T-cell (primary cell): ENCODE measurements at regions not wholly inside any gene's neighbourhood (a gene's known extent, or its start where the extent isn't known, plus 50 kb on each side); places are given as distances from the start of the nearest gene placed in this dataset.

Experiments
- ATAC-seq, 4 experiments: fragments of 200-7000 bp in 3 of 4; fragments of 150-1000 bp in 1 of 4; cut with Tn5 transposase; replicated peaks in 1 of 4; 1 replicate in 3 of 4; 2 replicates in 1 of 4; pipeline ENCODE4 v1.10.0; 2021; ENCODE audit warnings: moderate library complexity in 3 of 4, mild to moderate bottlenecking in 2 of 4, moderate number of reproducible peaks in 1 of 4
- CTCF ChIA-PET, 2 donors: fragments of 300-600 bp; sonication (Branson Sonifier 250); formaldehyde crosslinking; loops; one replicate each; lab custom pipeline; 2022; ENCODE audit warnings: antibody characterized with exemption in 2 of 2; lab: Charles Lee
- POLR2A ChIA-PET, 2 donors: fragments of 300-600 bp; sonication (Branson Sonifier 250); formaldehyde crosslinking; loops; one replicate each; lab custom pipeline; 2022; ENCODE audit warnings: antibody characterized with exemption in 2 of 2; lab: Charles Lee
- DNase-seq, 35 experiments: peaks; one replicate each; pipeline versions ENCODE4 v3.0.0 to v3.0.0-alpha.2; 2013 to 2023
- H3K27ac ChIP-seq: one replicate; pipeline ENCODE4 v1.5.1; 2013; ENCODE audit warnings: low read length
- H3K27me3 ChIP-seq, 2 experiments: replicated peaks in 1 of 2; 1 replicate in 1 of 2; 2 replicates in 1 of 2; pipeline versions ENCODE4 v1.6.1 to v1.7.0; 2013; ENCODE audit warnings: low read length in 1 of 2, mixed read lengths in 1 of 2; ENCODE audit not compliant: control insufficient read depth in 2 of 2, insufficient read depth in 2 of 2; ENCODE audit errors: extremely low read depth in 1 of 2
- H3K36me3 ChIP-seq, 2 donors: 1 replicate in 1 of 2; 2 replicates in 1 of 2; pipeline versions ENCODE4 v1.6.1 to v1.7.0; 2013; ENCODE audit warnings: low read length in 1 of 2; ENCODE audit not compliant: control insufficient read depth in 2 of 2, insufficient read depth in 1 of 2; ENCODE audit errors: extremely low read depth in 1 of 2
- H3K4me1 ChIP-seq, 2 experiments: 1 replicate in 1 of 2; 2 replicates in 1 of 2; pipeline versions ENCODE4 v1.6.1 to v1.7.0; 2013; ENCODE audit warnings: low read length in 2 of 2, mixed read lengths in 1 of 2; ENCODE audit not compliant: insufficient read depth in 2 of 2, control insufficient read depth in 1 of 2; ENCODE audit errors: extremely low read depth in 1 of 2
- H3K4me3 ChIP-seq, 2 donors: 1 replicate in 1 of 2; 2 replicates in 1 of 2; pipeline versions ENCODE4 v1.5.1 to v1.7.0; 2013; ENCODE audit warnings: mild to moderate bottlenecking in 2 of 2, low read length in 1 of 2, moderate library complexity in 1 of 2; ENCODE audit not compliant: control insufficient read depth in 1 of 2; ENCODE audit errors: extremely low read depth in 1 of 2
- H3K9me3 ChIP-seq: 2 replicates; pipeline ENCODE4 v1.7.0; 2013
- H3K27ac Mint-ChIP-seq, 2 donors: one replicate each; pipeline ENCODE4 v1.8.0; 2020 to 2021; ENCODE audit warnings: mild to moderate bottlenecking in 2 of 2, mixed read lengths in 2 of 2
- H3K27me3 Mint-ChIP-seq, 2 donors: one replicate each; pipeline ENCODE4 v1.8.0; 2021 to 2022; ENCODE audit warnings: mixed read lengths in 2 of 2
- H3K36me3 Mint-ChIP-seq: one replicate; pipeline ENCODE4 v1.8.0; 2021; ENCODE audit warnings: mixed read lengths
- H3K4me1 Mint-ChIP-seq, 3 donors: one replicate each; pipeline ENCODE4 v1.8.0; 2020 to 2022; ENCODE audit warnings: mixed read lengths in 3 of 3, mild to moderate bottlenecking in 1 of 3
- H3K4me3 Mint-ChIP-seq, 3 donors: one replicate each; pipeline ENCODE4 v1.8.0; 2020 to 2022; ENCODE audit warnings: mild to moderate bottlenecking in 3 of 3, mixed read lengths in 3 of 3, moderate library complexity in 3 of 3
- H3K9me3 Mint-ChIP-seq, 3 donors: one replicate each; pipeline ENCODE4 v1.8.0; 2020 to 2022; ENCODE audit warnings: mixed read lengths in 3 of 3
- WGBS: methylation state at CpG from one replicate; pipeline ENCODE4 v1.1.5; 2013; ENCODE audit warnings: missing lambda C conversion rate; ENCODE audit not compliant: insufficient coverage; 5-methylcytosine and 5-hydroxymethylcytosine counted together

DNA sequence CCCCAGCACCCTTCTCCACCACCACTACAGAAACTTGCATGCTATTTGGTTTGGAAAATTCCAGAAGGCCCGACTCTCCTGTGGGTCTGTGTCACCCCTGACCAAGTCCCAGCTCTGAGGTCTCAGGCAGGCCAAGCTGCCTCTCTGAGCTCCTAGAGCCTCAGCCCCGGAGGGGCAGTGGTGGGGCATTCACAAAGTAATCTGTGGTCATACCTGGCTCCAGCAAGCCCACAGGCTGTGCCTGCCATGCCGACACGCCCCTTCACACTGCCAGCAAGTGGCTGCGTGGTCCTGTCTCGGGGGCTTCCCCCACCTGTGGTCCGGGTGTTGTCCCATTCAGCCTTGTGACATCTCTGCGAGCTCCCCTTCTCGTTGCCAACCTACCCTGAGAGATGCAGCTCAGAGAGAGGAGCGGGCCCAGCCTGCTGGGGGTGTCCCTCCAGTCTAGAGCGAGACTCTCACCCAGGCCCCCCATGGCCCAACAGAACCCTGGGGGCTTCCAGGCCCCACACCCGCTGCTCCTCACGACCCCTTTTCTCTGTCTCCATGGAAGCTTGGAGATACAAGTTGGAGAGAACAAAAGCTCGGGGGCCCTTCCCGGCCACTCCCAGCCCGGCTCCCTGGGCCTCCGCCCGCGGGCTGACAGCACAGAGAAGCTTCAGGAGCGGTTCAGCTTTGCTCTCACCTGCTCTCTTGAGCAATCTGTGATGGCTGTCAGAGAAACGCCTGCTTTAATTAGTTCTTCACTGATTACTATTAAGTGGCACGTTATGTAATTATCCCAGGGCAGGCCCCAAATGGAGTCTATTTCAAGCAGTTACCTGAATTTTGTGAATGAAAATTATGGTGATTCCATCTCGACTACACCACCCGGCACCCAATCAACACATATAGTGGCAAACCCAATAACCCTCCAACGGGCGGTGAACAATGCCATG lies 147.7 kb upstream of the PHACTR3 start:
- no peak overlapping the region for H3K27ac Mint-ChIP-seq
- H3K4me3 Mint-ChIP-seq = no peak overlapping the region
- ATAC-seq (no peak), DNase-seq (no peak)
- no peaks in the 10 kb centered on the region for H3K9me3 ChIP-seq
- H3K4me1 Mint-ChIP-seq = peaks cover 0 to 2% (median 0%) of the 10 kb centered on the region in 3 donors
- H3K36me3 Mint-ChIP-seq = no peaks in the 10 kb centered on the region
- peaks cover 0 to 47% of the 10 kb centered on the region in 2 experiments for H3K27me3 ChIP-seq
- H3K27me3 Mint-ChIP-seq = peaks cover 17 to 19% of the 10 kb centered on the region in 2 donors
- ChIA-PET CTCF (interaction anchor here (0.5 kb wide), 2 partner anchors 475 to 1862 kb away, joined by 3 to 6 read pairs; no protein-coding TSS in a partner anchor), POLR2A (no interaction called here)
- no peak overlapping the region for H3K27ac ChIP-seq
- WGBS = 80% methylated on average over 18 of the region's 26 CpGs
- peaks cover 0 to 4% (median 0%) of the 10 kb centered on the region in 3 donors for H3K9me3 Mint-ChIP-seq
- H3K36me3 ChIP-seq = no peaks in the 10 kb centered on the region
- no peaks in the 10 kb centered on the region for H3K4me1 ChIP-seq
- no peak overlapping the region for H3K4me3 ChIP-seq

DNA sequence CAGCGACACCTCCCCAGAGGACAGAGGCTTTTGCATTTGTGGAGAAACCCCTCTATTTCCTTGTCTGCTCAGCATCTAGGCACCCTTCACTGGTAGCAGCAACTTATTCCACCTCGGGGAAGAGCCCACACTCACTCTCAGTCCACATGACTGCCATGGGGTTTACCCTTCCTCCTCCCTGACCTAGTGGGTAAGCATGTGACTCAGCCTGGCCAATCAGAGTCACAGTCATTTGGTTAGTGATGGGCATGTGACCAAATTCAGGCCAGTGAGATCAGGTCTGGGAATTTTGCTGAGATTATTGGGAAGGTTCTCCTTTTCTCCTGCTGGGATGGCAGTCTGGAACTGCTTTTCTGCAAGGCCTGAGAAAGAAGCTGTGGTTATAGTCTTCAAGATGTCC lies 145.7 kb upstream of the PHACTR3 start:
- H3K9me3 Mint-ChIP-seq = peaks cover 0 to 4% (median 0%) of the 10 kb centered on the region in 3 donors
- Histone ChIP-seq H3K27me3 (peaks cover 0 to 42% of the 10 kb centered on the region in 2 experiments), H3K9me3 (no peaks in the 10 kb centered on the region), H3K4me1 (no peaks in the 10 kb centered on the region), H3K36me3 (no peaks in the 10 kb centered on the region), H3K4me3 (no peak overlapping the region), H3K27ac (no peak overlapping the region)
- DNase-seq (no peak), ATAC-seq (no peak)
- H3K36me3 Mint-ChIP-seq = no peaks in the 10 kb centered on the region
- peaks cover 11 to 13% of the 10 kb centered on the region in 2 donors for H3K27me3 Mint-ChIP-seq
- peaks cover 0 to 2% (median 0%) of the 10 kb centered on the region in 3 donors for H3K4me1 Mint-ChIP-seq
- ChIA-PET CTCF (no interaction called here), POLR2A (no interaction called here)
- H3K4me3 Mint-ChIP-seq = no peak overlapping the region
- 75% methylated on average over 1 of the region's 2 CpGs for WGBS
- no peak overlapping the region for H3K27ac Mint-ChIP-seq

DNA sequence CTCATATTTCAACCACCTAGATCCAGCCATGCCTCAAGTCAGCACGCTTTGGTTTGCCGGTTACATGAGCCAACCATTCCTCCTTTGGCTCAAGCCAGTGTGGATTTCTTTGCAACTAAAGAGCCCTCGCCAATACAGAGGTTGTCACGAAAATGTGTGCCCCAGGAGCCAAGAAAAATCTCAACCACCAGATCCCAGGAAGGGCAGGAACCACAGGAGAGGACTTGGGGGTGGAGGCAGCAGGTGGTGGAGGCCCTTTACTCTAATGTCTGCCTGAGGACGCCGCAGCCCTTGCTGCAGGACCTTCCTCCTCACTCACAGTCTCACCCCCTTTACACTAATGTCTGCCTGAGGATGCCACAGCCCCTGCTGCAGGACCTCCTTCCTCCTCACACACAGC lies 144.8 kb upstream of the PHACTR3 start:
- no peaks in the 10 kb centered on the region for H3K4me1 ChIP-seq
- POLR2A ChIA-PET = no interaction called here
- Mint-ChIP-seq H3K36me3 (no peaks in the 10 kb centered on the region), H3K27ac (peak overlapping the region in 1 of 2 donors; percentile 14), H3K4me1 (peaks cover 0 to 5% (median 2%) of the 10 kb centered on the region in 3 donors), H3K27me3 (peaks cover 5 to 13% of the 10 kb centered on the region in 2 donors), H3K9me3 (peaks cover 0 to 4% (median 0%) of the 10 kb centered on the region in 3 donors), H3K4me3 (no peak overlapping the region)
- CTCF ChIA-PET = no interaction called here
- H3K4me3 ChIP-seq = no peak overlapping the region
- ATAC-seq (no peak), DNase-seq (no peak)
- peaks cover 0 to 39% of the 10 kb centered on the region in 2 experiments for H3K27me3 ChIP-seq
- H3K27ac ChIP-seq = no peak overlapping the region
- no peaks in the 10 kb centered on the region for H3K36me3 ChIP-seq
- no peaks in the 10 kb centered on the region for H3K9me3 ChIP-seq
- WGBS = 70% methylated on average over 2 of the region's 6 CpGs

DNA sequence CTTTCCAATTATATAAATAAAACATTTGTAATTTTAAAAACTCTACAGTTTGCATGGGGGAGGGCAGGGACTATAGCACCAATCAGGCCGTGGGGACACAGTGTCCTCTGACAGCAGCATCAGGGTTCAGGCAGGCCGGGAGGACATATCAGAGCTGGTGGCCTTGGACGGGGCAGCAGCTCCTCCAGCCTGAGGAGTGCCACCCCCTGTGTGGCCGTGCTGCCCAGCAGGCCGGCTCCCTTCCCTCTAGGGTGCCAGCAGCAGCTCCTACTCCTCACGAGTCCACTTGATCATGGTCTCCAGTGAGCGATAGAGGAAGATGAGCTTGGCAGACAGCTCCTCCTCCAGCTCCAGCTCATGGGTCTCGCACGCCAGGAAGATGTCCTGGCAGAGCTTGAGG lies 144.0 kb upstream of the PHACTR3 start:
- Mint-ChIP-seq H3K4me1 (peaks cover 0 to 5% (median 2%) of the 10 kb centered on the region in 3 donors), H3K27me3 (peaks cover 4 to 13% of the 10 kb centered on the region in 2 donors), H3K9me3 (peaks cover 0 to 4% (median 0%) of the 10 kb centered on the region in 3 donors), H3K4me3 (no peak overlapping the region), H3K27ac (no peak overlapping the region), H3K36me3 (no peaks in the 10 kb centered on the region)
- ChIA-PET POLR2A (no interaction called here), CTCF (no interaction called here)
- DNase-seq = no peak
- no peak overlapping the region for H3K4me3 ChIP-seq
- WGBS = 60% methylated on average over 6 of the region's 9 CpGs
- no peaks in the 10 kb centered on the region for H3K36me3 ChIP-seq
- peaks cover 0 to 34% of the 10 kb centered on the region in 2 experiments for H3K27me3 ChIP-seq
- H3K27ac ChIP-seq = no peak overlapping the region
- H3K9me3 ChIP-seq = no peaks in the 10 kb centered on the region
- no peaks in the 10 kb centered on the region for H3K4me1 ChIP-seq
- no peak for ATAC-seq

DNA sequence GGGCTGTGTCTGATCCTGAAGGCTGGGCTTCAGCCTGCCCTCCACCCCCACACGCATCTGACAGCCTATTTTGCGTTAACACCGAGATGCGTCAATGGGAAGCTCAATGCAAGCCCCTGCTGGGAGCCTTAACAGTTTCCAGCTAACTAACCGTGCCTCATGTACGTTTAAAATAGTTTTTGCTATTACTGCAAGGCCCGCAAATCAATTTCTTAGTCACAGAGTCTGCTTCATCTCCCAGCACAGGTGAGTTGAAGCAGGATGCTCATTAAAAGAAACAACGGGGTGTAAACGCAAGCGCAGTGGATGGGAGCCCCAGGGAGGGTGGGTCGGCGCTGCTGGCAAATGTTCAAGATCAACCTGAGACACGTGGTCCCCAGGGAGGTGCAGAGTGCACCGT lies 142.8 kb upstream of the PHACTR3 start:
- Histone ChIP-seq H3K27me3 (peaks cover 0 to 30% of the 10 kb centered on the region in 2 experiments), H3K27ac (no peak overlapping the region), H3K36me3 (no peaks in the 10 kb centered on the region), H3K4me1 (no peaks in the 10 kb centered on the region), H3K9me3 (no peaks in the 10 kb centered on the region), H3K4me3 (no peak overlapping the region)
- H3K36me3 Mint-ChIP-seq = no peaks in the 10 kb centered on the region
- DNase-seq (no peak), ATAC-seq (no peak)
- ChIA-PET CTCF (no interaction called here), POLR2A (no interaction called here)
- peaks cover 0 to 13% of the 10 kb centered on the region in 2 donors for H3K27me3 Mint-ChIP-seq
- H3K4me1 Mint-ChIP-seq = peaks cover 0 to 5% (median 0%) of the 10 kb centered on the region in 3 donors
- 83% methylated on average over 10 of the region's 14 CpGs for WGBS
- no peak overlapping the region for H3K27ac Mint-ChIP-seq
- peaks cover 0 to 4% (median 0%) of the 10 kb centered on the region in 3 donors for H3K9me3 Mint-ChIP-seq
- no peak overlapping the region for H3K4me3 Mint-ChIP-seq

DNA sequence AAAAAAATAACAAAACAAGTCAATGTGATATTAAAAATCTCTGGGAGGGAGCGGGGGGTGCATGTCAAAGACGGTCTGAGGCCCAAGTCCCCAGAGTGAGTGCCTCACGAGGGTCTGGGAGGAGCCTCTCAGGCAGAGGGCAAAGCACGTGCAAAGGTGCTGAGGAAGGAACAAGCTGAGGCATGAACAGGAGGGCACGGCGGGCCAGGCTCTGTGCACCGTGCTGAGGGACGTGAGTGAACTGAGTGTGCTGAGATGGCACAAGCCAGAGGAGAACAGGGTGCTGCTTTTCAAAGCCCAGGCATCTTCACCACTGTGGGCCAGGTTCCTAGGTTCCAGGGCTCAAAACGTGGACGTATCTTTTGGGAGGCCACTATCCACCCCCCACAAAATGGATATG lies 142.1 kb upstream of the PHACTR3 start:
- H3K36me3 ChIP-seq = no peaks in the 10 kb centered on the region
- Mint-ChIP-seq H3K9me3 (peaks cover 0 to 4% (median 0%) of the 10 kb centered on the region in 3 donors), H3K36me3 (no peaks in the 10 kb centered on the region), H3K27me3 (peaks cover 0 to 13% of the 10 kb centered on the region in 2 donors), H3K4me1 (peaks cover 0 to 5% (median 0%) of the 10 kb centered on the region in 3 donors), H3K4me3 (no peak overlapping the region), H3K27ac (no peak overlapping the region)
- 72% methylated on average over 4 of the region's 10 CpGs for WGBS
- ChIA-PET CTCF (no interaction called here), POLR2A (no interaction called here)
- no peaks in the 10 kb centered on the region for H3K9me3 ChIP-seq
- H3K27ac ChIP-seq = no peak overlapping the region
- no peak for ATAC-seq
- no peak for DNase-seq
- no peak overlapping the region for H3K4me3 ChIP-seq
- H3K27me3 ChIP-seq = peaks cover 0 to 27% of the 10 kb centered on the region in 2 experiments
- H3K4me1 ChIP-seq = no peaks in the 10 kb centered on the region
